ENCODE measurements at regions not wholly inside any gene's neighbourhood (a gene's known extent, or its start where the extent isn't known, plus 50 kb on each side); places are given as distances from the start of the nearest gene placed in this dataset.
"Not testable (repeated sequence)": the region's sequence is repeated elsewhere in the genome, so short reads cannot be mapped to it uniquely, and the experiment has no call there.

GRCh38 chr1:209095627-209096595, 487.6 kb upstream of the CAMK1G start:
- DNase-seq, result no peak

- DNase-seq, result no peak
These were observed 483.1 kb upstream of the CAMK1G start for GRCh38 chr1:209100460-209100859.

- no peak for DNase-seq
These were observed 482.4 kb upstream of the CAMK1G start for GRCh38 chr1:209101106-209101505.

GRCh38 chr1:209102120-209102519, 481.4 kb upstream of the CAMK1G start:
- no peak for DNase-seq

- no peak for DNase-seq
These were observed 481.0 kb upstream of the CAMK1G start for GRCh38 chr1:209102531-209102930.

GRCh38 chr1:209103092-209103491, 480.4 kb upstream of the CAMK1G start:
- peak; percentile 37 for DNase-seq

GRCh38 chr1:209104646-209105045, 478.9 kb upstream of the CAMK1G start:
- no peak for DNase-seq

- DNase-seq, result no peak
These were observed 477.8 kb upstream of the CAMK1G start for GRCh38 chr1:209105701-209106100.

GRCh38 chr1:209106237-209106741, 477.2 kb upstream of the CAMK1G start:
- DNase-seq, result peak; percentile 17

GRCh38 chr1:209106861-209107260, 476.7 kb upstream of the CAMK1G start:
- DNase-seq, result no peak

- DNase-seq, result no peak
These were observed 476.0 kb upstream of the CAMK1G start for GRCh38 chr1:209107535-209107934.

- no peak for DNase-seq
These were observed 474.3 kb upstream of the CAMK1G start for GRCh38 chr1:209109001-209109785.

- DNase-seq, result no peak
These were observed 470.0 kb upstream of the CAMK1G start for GRCh38 chr1:209113521-209113920.

GRCh38 chr1:209116705-209117104, 466.8 kb upstream of the CAMK1G start:
- no peak for DNase-seq

GRCh38 chr1:209123601-209124000, 459.9 kb upstream of the CAMK1G start:
- no peak for DNase-seq

GRCh38 chr1:209129091-209129490, 454.4 kb upstream of the CAMK1G start:
- not testable (repeated sequence) for DNase-seq

- no peak for DNase-seq
These were observed 452.6 kb upstream of the CAMK1G start for GRCh38 chr1:209130886-209131285.

GRCh38 chr1:209132736-209133467, 450.6 kb upstream of the CAMK1G start:
- DNase-seq, result no peak

GRCh38 chr1:209134001-209134400, 449.5 kb upstream of the CAMK1G start:
- DNase-seq, result no peak

- no peak for DNase-seq
These were observed 439.6 kb upstream of the CAMK1G start for GRCh38 chr1:209143916-209144315.

GRCh38 chr1:209150114-209150513, 433.4 kb upstream of the CAMK1G start:
- DNase-seq, result no peak

- DNase-seq, result no peak
These were observed 430.1 kb upstream of the CAMK1G start for GRCh38 chr1:209153411-209153810.

- no peak for DNase-seq
These were observed 428.6 kb upstream of the CAMK1G start for GRCh38 chr1:209154912-209155311.

All from NCI-H1105 treated with DMSO at 0.1 percent for 48 hours (cell line).